Calu3 (cell line): ENCODE measurements at regions not wholly inside any gene's neighbourhood (a gene's known extent, or its start where the extent isn't known, plus 50 kb on each side); places are given as distances from the start of the nearest gene placed in this dataset.

Experiments used
- BruUV-seq: library from RNA; stranded (reverse); fragments of 400-500 nt; replicated peaks from 2 replicates; lab custom pipeline; 2021; lab: Mats Ljungman, UMichigan
- CTCF ChIA-PET: fragments of 300-600 bp; sonication (Branson Sonifier 250); formaldehyde crosslinking; loops from one replicate; lab custom pipeline; 2022; ENCODE audit warnings: antibody characterized with exemption; lab: Charles Lee
- DNase-seq: peaks from one replicate; pipeline ENCODE4 v3.0.0; 2022
- H3K27ac Mint-ChIP-seq: one replicate; pipeline ENCODE4 v1.8.0; 2022; ENCODE audit warnings: mixed read lengths; ENCODE audit not compliant: unreplicated experiment
- H3K27me3 Mint-ChIP-seq: one replicate; pipeline ENCODE4 v1.8.0; 2022; ENCODE audit warnings: mixed read lengths; ENCODE audit not compliant: unreplicated experiment
- H3K36me3 Mint-ChIP-seq: one replicate; pipeline ENCODE4 v1.8.0; 2022; ENCODE audit warnings: mild to moderate bottlenecking, moderate library complexity, mixed read lengths; ENCODE audit not compliant: insufficient read depth, unreplicated experiment
- H3K4me1 Mint-ChIP-seq: one replicate; pipeline ENCODE4 v1.8.0; 2022; ENCODE audit warnings: mild to moderate bottlenecking, low read depth, mixed read lengths; ENCODE audit not compliant: unreplicated experiment
- H3K4me3 Mint-ChIP-seq: one replicate; pipeline ENCODE4 v1.8.0; 2022; ENCODE audit warnings: mild to moderate bottlenecking, low read depth, moderate library complexity, mixed read lengths; ENCODE audit not compliant: unreplicated experiment
- H3K9me3 Mint-ChIP-seq: one replicate; pipeline ENCODE4 v1.8.0; 2022; ENCODE audit warnings: low read depth, mixed read lengths; ENCODE audit not compliant: unreplicated experiment
- intact Hi-C: fragments of 100-400 bp; cut with micrococcal nuclease; formaldehyde crosslinking; loops from one replicate; pipeline ENCODE4 v1.10.0; 2022; ENCODE audit not compliant: unreplicated experiment
- TF ChIP-seq, protein P1 (sequence below): fragments of 200-600 bp; IDR thresholded peaks from one replicate; pipeline ENCODE4 v1.8.0; 2022; ENCODE audit warnings: antibody characterized with exemption; ENCODE audit not compliant: unreplicated experiment

DNA sequence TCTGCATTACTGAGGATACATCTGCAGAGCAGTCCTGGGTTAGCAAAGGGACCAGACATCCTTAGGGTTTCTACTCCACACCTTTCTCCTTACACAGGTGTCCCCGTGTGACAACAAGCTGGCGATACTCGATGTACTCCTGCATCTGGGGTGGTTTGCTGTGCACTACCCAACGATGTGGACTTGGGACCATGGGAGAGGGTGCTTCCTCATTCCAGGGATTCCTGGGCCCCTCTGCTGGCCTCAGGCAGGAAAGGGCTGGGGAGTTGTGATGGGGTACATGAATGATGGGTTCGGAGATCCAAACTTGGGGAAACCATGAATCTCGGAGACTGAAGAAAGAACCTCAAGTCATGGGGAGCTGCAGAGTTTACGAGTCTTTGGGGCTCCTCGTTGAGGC, 179.6 kb upstream of the GALNT17 start:
- CTCF ChIA-PET, result no interaction called here
- H3K27me3 Mint-ChIP-seq, result no peaks in the 10 kb centered on the region
- TF ChIP-seq, protein P1, sequence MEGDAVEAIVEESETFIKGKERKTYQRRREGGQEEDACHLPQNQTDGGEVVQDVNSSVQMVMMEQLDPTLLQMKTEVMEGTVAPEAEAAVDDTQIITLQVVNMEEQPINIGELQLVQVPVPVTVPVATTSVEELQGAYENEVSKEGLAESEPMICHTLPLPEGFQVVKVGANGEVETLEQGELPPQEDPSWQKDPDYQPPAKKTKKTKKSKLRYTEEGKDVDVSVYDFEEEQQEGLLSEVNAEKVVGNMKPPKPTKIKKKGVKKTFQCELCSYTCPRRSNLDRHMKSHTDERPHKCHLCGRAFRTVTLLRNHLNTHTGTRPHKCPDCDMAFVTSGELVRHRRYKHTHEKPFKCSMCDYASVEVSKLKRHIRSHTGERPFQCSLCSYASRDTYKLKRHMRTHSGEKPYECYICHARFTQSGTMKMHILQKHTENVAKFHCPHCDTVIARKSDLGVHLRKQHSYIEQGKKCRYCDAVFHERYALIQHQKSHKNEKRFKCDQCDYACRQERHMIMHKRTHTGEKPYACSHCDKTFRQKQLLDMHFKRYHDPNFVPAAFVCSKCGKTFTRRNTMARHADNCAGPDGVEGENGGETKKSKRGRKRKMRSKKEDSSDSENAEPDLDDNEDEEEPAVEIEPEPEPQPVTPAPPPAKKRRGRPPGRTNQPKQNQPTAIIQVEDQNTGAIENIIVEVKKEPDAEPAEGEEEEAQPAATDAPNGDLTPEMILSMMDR, result no peak
- no peak overlapping the region for H3K27ac Mint-ChIP-seq
- DNase-seq, result no peak
- no TSS peak for BruUV-seq
- H3K4me1 Mint-ChIP-seq, result no peaks in the 10 kb centered on the region
- H3K36me3 Mint-ChIP-seq, result no peaks in the 10 kb centered on the region
- peaks cover 3% of the 10 kb centered on the region for H3K9me3 Mint-ChIP-seq
- no peak overlapping the region for H3K4me3 Mint-ChIP-seq
- intact Hi-C loops, result no loop called here

DNA sequence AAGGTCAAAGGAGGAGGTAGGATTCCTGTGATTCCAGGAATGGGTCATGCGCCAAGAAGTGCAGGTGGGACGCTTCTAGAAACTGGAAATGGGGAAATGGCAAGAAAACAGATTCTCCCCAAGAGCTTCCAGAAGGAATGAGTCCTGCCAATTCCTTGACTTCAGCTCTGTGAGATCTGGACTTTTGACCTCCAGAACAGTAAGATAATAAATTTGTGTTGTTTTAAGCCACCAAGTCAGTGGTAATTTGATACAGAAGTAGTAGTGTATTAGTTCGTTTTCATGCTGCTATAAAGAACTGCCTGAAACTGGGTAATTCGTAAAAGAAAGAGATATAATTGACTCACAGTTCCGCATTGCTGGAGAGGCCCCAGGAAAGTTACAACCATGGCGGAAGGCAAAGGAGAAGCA, 178.6 kb upstream of the GALNT17 start:
- intact Hi-C loops, result no loop called here

DNA sequence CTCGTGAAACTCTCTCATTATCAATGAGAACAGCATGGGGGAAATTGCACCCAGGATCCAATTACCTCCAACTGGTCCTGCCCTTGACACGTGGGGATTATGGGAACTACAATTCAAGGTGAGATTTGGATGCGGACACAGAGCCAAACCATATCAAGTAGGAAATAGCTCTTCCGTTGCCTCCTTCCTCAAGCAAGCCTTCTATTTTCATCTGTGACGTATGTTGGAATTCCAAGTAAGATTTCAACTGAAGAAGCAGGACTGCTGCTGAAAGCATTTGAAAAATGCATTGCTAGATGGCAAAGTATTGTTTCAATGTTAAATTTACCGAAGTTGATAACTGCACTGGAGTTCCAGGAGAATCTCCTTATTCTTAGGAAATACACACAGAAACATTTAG, 178.1 kb upstream of the GALNT17 start:
- intact Hi-C loops, result no loop called here

More for the DNA sequence above, 178.6 kb upstream of the GALNT17 start:
- TF ChIP-seq, protein P1, result no peak
- Mint-ChIP-seq H3K9me3 (peaks cover 3% of the 10 kb centered on the region), H3K36me3 (no peaks in the 10 kb centered on the region), H3K4me1 (no peaks in the 10 kb centered on the region), H3K27ac (no peak overlapping the region), H3K27me3 (no peaks in the 10 kb centered on the region), H3K4me3 (no peak overlapping the region)
- no TSS peak for BruUV-seq
- CTCF ChIA-PET, result no interaction called here
- DNase-seq, result no peak

DNA sequence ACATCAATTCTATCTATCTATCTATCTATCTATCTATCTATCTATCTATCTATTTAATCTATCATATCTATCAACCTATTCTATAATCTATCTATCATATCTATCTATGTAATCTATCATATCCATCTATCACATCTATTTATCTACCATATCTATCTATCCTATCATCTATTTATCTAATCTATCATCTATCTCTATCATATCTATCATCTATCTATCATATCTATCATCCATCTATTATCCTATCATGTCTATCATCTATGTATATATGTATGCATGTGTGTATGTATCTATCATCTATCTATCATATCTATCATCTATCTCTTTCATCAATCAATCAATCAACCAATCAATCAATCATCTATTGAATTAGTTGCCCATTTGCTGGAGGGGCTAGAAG, 159.3 kb upstream of the GALNT17 start:
- no peak for DNase-seq
- TF ChIP-seq, protein P1, result no peak
- Mint-ChIP-seq H3K36me3 (no peaks in the 10 kb centered on the region), H3K27ac (no peak overlapping the region), H3K4me3 (no peak overlapping the region), H3K9me3 (peaks cover 10% of the 10 kb centered on the region), H3K4me1 (no peaks in the 10 kb centered on the region), H3K27me3 (no peaks in the 10 kb centered on the region)
- CTCF ChIA-PET, result no interaction called here
- no TSS peak for BruUV-seq
- intact Hi-C loops, result no loop called here

More for the DNA sequence above, 178.1 kb upstream of the GALNT17 start:
- H3K9me3 Mint-ChIP-seq, result peaks cover 3% of the 10 kb centered on the region
- TF ChIP-seq, protein P1, result no peak
- no peak for DNase-seq
- no peaks in the 10 kb centered on the region for H3K27me3 Mint-ChIP-seq
- BruUV-seq, result no TSS peak
- H3K27ac Mint-ChIP-seq, result no peak overlapping the region
- no peaks in the 10 kb centered on the region for H3K36me3 Mint-ChIP-seq
- no peaks in the 10 kb centered on the region for H3K4me1 Mint-ChIP-seq
- CTCF ChIA-PET, result no interaction called here
- no peak overlapping the region for H3K4me3 Mint-ChIP-seq
